ENCODE measurements at regions not wholly inside any gene's neighbourhood (a gene's known extent, or its start where the extent isn't known, plus 50 kb on each side); places are given as distances from the start of the nearest gene placed in this dataset.

- TF ChIP-seq ZNF276 (CRISPR knock-in tag; IDR thresholded peaks at IDR 0.05; ENCODE audit: low read depth), result no peak
- TF ChIP-seq EZH2 (conservative IDR thresholded peaks at IDR 0.05; ENCODE audit: low read depth, low read length), result no peak
- no peak for TF ChIP-seq CEBPZ (IDR thresholded peaks at IDR 0.05; ENCODE audit: low read length)
- no peak for TF ChIP-seq ZZZ3 (CRISPR knock-in tag; IDR thresholded peaks at IDR 0.05; ENCODE audit: borderline replicate concordance)
- TF ChIP-seq PRDM15 (CRISPR knock-in tag; IDR thresholded peaks at IDR 0.05), result no peak
- TF ChIP-seq CTCF (CRISPR knock-in tag; IDR thresholded peaks at IDR 0.05), result no peak
- TF ChIP-seq CBX2 (IDR thresholded peaks at IDR 0.05; ENCODE audit: low read depth, low read length), result no peak
- TF ChIP-seq CBX2 (CRISPR knock-in tag; IDR thresholded peaks at IDR 0.05; ENCODE audit: low read depth), result no peak
These were observed 244.3 kb downstream of the ETAA1 start for GRCh38 chr2:67641312-67642045.
